ENCODE measurements at regions not wholly inside any gene's neighbourhood (a gene's known extent, or its start where the extent isn't known, plus 50 kb on each side); places are given as distances from the start of the nearest gene placed in this dataset.
"Not testable (repeated sequence)": the region's sequence is repeated elsewhere in the genome, so short reads cannot be mapped to it uniquely, and the experiment has no call there.

GRCh38 chr5:167065794-167066193 is 1225.7 kb upstream of the WWC1 start:
- DNase-seq (ENCODE audit: low spot score), result no peak
- TF ChIP-seq, protein P1, sequence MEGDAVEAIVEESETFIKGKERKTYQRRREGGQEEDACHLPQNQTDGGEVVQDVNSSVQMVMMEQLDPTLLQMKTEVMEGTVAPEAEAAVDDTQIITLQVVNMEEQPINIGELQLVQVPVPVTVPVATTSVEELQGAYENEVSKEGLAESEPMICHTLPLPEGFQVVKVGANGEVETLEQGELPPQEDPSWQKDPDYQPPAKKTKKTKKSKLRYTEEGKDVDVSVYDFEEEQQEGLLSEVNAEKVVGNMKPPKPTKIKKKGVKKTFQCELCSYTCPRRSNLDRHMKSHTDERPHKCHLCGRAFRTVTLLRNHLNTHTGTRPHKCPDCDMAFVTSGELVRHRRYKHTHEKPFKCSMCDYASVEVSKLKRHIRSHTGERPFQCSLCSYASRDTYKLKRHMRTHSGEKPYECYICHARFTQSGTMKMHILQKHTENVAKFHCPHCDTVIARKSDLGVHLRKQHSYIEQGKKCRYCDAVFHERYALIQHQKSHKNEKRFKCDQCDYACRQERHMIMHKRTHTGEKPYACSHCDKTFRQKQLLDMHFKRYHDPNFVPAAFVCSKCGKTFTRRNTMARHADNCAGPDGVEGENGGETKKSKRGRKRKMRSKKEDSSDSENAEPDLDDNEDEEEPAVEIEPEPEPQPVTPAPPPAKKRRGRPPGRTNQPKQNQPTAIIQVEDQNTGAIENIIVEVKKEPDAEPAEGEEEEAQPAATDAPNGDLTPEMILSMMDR (IDR thresholded peaks at IDR 0.05; ENCODE audit: extremely low read depth, missing control alignments), result no peak

GRCh38 chr5:167071981-167072610 is 1219.3 kb upstream of the WWC1 start:
- TF ChIP-seq, protein P1 (IDR thresholded peaks at IDR 0.05; ENCODE audit: extremely low read depth, missing control alignments), result no peak
- DNase-seq (ENCODE audit: low spot score), result no peak

DNA sequence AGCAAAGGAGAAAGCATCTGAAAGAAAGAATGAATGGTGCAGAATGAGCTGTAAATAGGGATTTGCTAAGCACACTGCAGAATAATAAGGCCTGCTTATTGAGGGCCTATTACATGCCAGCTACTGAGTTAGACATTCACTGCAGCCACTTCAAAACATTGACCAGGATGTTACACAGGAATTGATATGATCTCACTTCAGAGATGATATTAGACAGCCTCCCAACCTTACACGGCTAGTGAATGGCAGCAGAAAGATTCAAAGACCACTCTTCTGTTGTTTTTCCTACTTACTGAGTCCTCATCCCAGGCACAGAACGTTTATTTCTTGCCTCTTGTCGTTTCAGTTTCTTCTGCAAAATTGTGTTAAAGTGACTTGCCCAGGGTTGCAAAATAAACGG is 1209.9 kb upstream of the WWC1 start:
- TF ChIP-seq, protein P1 (IDR thresholded peaks at IDR 0.05; ENCODE audit: extremely low read depth, missing control alignments), result no peak
- no peak for DNase-seq (ENCODE audit: low spot score)

DNA sequence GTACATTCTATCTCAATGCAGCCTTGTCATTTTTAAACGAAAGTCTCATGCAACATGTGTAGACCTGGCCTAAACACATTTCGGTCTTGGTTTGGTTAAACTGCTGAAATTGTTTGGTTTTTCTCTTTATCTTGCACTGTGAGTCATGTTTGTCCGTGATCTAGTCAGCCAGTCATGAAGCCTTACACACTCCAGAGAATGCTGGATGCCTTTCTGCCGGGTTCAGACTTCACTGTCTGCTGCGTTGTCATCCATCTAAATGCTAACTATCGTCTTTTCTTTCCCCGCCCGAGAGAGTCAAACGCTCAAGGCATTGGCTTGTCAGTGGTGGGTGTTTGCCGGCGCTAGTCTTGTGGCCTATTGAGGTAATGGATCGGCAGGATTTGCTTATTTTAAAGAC is 1194.6 kb upstream of the WWC1 start:
- no peak for DNase-seq (ENCODE audit: low spot score)
- TF ChIP-seq, protein P1 (IDR thresholded peaks at IDR 0.05; ENCODE audit: extremely low read depth, missing control alignments), result no peak

DNA sequence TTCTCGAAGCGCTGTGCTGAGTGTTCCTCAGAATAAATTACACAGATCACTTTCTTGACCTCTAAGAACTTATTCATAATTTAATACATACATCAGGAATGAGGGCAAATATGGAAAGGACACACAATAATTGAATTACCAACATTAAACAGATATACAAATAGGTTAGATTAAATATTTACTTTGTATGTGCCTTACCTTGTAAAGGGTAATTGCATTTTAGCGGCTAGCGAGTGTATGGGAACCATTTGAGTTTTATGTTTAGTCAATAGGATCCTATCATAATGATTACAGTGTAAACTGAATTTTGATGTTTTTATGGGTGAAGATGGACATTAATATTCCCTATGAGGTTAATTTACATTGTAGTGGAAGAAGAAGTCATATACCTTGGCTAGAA is 1187.1 kb upstream of the WWC1 start:
- TF ChIP-seq, protein P1 (IDR thresholded peaks at IDR 0.05; ENCODE audit: extremely low read depth, missing control alignments), result no peak
- no peak for DNase-seq (ENCODE audit: low spot score)

- DNase-seq (ENCODE audit: low spot score), result no peak
- TF ChIP-seq, protein P1 (IDR thresholded peaks at IDR 0.05; ENCODE audit: extremely low read depth, missing control alignments), result no peak
These were observed 1185.5 kb upstream of the WWC1 start for GRCh38 chr5:167105941-167106340.

- DNase-seq (ENCODE audit: low spot score), result no peak
- TF ChIP-seq, protein P1 (IDR thresholded peaks at IDR 0.05; ENCODE audit: extremely low read depth, missing control alignments), result no peak
These were observed 1183.8 kb upstream of the WWC1 start for GRCh38 chr5:167107684-167108083.

GRCh38 chr5:167108266-167108665 is 1183.2 kb upstream of the WWC1 start:
- not testable (repeated sequence) for DNase-seq (ENCODE audit: low spot score)
